H1 (cell line): ENCODE measurements at regions not wholly inside any gene's neighbourhood (a gene's known extent, or its start where the extent isn't known, plus 50 kb on each side); places are given as distances from the start of the nearest gene placed in this dataset.

Source experiments
- CTCF ChIA-PET: fragments of 300-600 bp; sonication (Branson Sonifier 250); formaldehyde crosslinking; loops from one replicate; lab custom pipeline; 2021; ENCODE audit not compliant: partially characterized antibody; lab: Charles Lee
- POLR2A ChIA-PET: fragments of 300-600 bp; sonication (Branson Sonifier 250); formaldehyde crosslinking; loops from one replicate; lab custom pipeline; 2021; ENCODE audit warnings: inconsistent platforms; ENCODE audit not compliant: partially characterized antibody; lab: Charles Lee
- DNase-seq, 2 experiments: peaks; one replicate each; pipeline versions ENCODE4 v3.0.0 to v3.0.0-alpha.2; 2010 to 2022; ENCODE audit warnings: low spot score in 2 of 2, low read depth in 1 of 2, mixed read lengths in 1 of 2
- FAIRE-seq: peaks from 2 replicates; lab custom pipeline; 2011; peaks lifted over from hg19 to GRCh38; lab: Jason Lieb, UNC
- H2AFZ ChIP-seq: 2 replicates; pipeline ENCODE4 v1.8.1; 2012; ENCODE audit warnings: low read length, inconsistent platforms
- H2AK5ac ChIP-seq: 2 replicates; pipeline ENCODE4 v1.6.1; 2013; ENCODE audit warnings: low read depth, low read length
- H2BK120ac ChIP-seq: replicated peaks from 2 replicates; pipeline ENCODE3; 2013; ENCODE audit warnings: low read depth, low read length, inconsistent platforms
- H2BK12ac ChIP-seq: 2 replicates; pipeline ENCODE4 v1.6.1; 2013; ENCODE audit warnings: low read depth, low read length
- H2BK15ac ChIP-seq: 2 replicates; pipeline ENCODE4 v1.6.1; 2013; ENCODE audit warnings: low read length
- H2BK20ac ChIP-seq: 2 replicates; pipeline ENCODE4 v1.6.1; 2013; ENCODE audit warnings: low read length
- H2BK5ac ChIP-seq: 2 replicates; pipeline ENCODE4 v1.6.1; 2013; ENCODE audit warnings: low read depth, low read length
- H3K14ac ChIP-seq: 2 replicates; pipeline ENCODE4 v1.6.1; 2013; ENCODE audit warnings: inconsistent platforms; ENCODE audit not compliant: insufficient read length
- H3K18ac ChIP-seq: 2 replicates; pipeline ENCODE4 v1.6.1; 2013; ENCODE audit warnings: low read length; ENCODE audit errors: extremely low read depth
- H3K23ac ChIP-seq: 2 replicates; pipeline ENCODE4 v1.6.1; 2013; ENCODE audit warnings: inconsistent platforms; ENCODE audit not compliant: insufficient read length
- H3K23me2 ChIP-seq: 2 replicates; pipeline ENCODE4 v1.6.1; 2013; ENCODE audit warnings: low read depth, low read length
- H3K27ac ChIP-seq: 2 replicates; pipeline ENCODE4 v1.6.1; 2011; ENCODE audit warnings: low read depth, low read length, inconsistent platforms
- H3K27me3 ChIP-seq, 4 experiments: replicated peaks in 1 of 4; 1 replicate in 1 of 4; 2 replicates in 3 of 4; pipeline versions ENCODE4 v1.6.1 to v1.8.1; 2011 to 2013; ENCODE audit warnings: low read length in 3 of 4, mild to moderate bottlenecking in 3 of 4, inconsistent platforms in 2 of 4, mixed read lengths in 2 of 4, moderate library complexity in 1 of 4; ENCODE audit not compliant: control insufficient read depth in 3 of 4, insufficient read depth in 3 of 4; ENCODE audit errors: extremely low read depth in 1 of 4
- H3K36me3 ChIP-seq, 4 experiments: 2 replicates each; pipeline versions ENCODE4 v1.6.1 to v1.8.1; 2011 to 2013; ENCODE audit warnings: mild to moderate bottlenecking in 4 of 4, low read length in 3 of 4, moderate library complexity in 2 of 4, control low read depth in 1 of 4, inconsistent platforms in 1 of 4; ENCODE audit not compliant: insufficient read depth in 4 of 4, control insufficient read depth in 2 of 4
- H3K4ac ChIP-seq: replicated peaks from 2 replicates; pipeline ENCODE3; 2013; ENCODE audit warnings: low read length, low read depth, mixed read lengths, inconsistent platforms; ENCODE audit not compliant: insufficient read length
- H3K4me1 ChIP-seq, 4 experiments: replicated peaks in 1 of 4; 1 replicate in 1 of 4; 2 replicates in 3 of 4; pipeline versions ENCODE4 v1.6.1 to v1.8.1; 2011 to 2013; ENCODE audit warnings: low read length in 3 of 4, inconsistent platforms in 2 of 4, mixed read lengths in 1 of 4; ENCODE audit not compliant: insufficient read depth in 4 of 4, control insufficient read depth in 3 of 4
- H3K4me2 ChIP-seq, 2 experiments: 2 replicates each; pipeline versions ENCODE4 v1.6.1 to v1.8.1; 2011 to 2013; ENCODE audit warnings: low read depth in 2 of 2, low read length in 2 of 2, control low read depth in 1 of 2, inconsistent platforms in 1 of 2, mild to moderate bottlenecking in 1 of 2; ENCODE audit not compliant: insufficient read depth in 1 of 2
- H3K4me3 ChIP-seq, 4 experiments: fragments of 200-600, 300-600 bp in 1 of 4; sonication (generic), shearing (Covaris generic), sonication (Bioruptor Twin) in 1 of 4; 2 replicates each; pipeline versions ENCODE4 v1.5.1 to v1.8.1; 2011 to 2016; ENCODE audit warnings: low read length in 4 of 4, low read depth in 3 of 4, control low read depth in 2 of 4, inconsistent platforms in 2 of 4, mild to moderate bottlenecking in 2 of 4, mixed read lengths in 1 of 4, moderate library complexity in 1 of 4; ENCODE audit not compliant: insufficient read depth in 2 of 4; ENCODE audit errors: extremely low read depth in 1 of 4
- H3K56ac ChIP-seq: replicated peaks from 2 replicates; pipeline ENCODE3; 2013; ENCODE audit warnings: low read depth, mild to moderate bottlenecking, mixed read lengths, low read length, inconsistent platforms; ENCODE audit not compliant: insufficient read length
- H3K79me1 ChIP-seq: 2 replicates; pipeline ENCODE4 v1.6.1; 2013; ENCODE audit warnings: low read depth, low read length, control low read depth
- H3K79me2 ChIP-seq, 2 experiments: 2 replicates each; pipeline versions ENCODE4 v1.6.1 to v1.8.1; 2012 to 2013; ENCODE audit warnings: low read length in 2 of 2, mild to moderate bottlenecking in 2 of 2, inconsistent platforms in 1 of 2; ENCODE audit not compliant: insufficient read depth in 2 of 2, control insufficient read depth in 1 of 2
- H3K9ac ChIP-seq, 4 experiments: replicated peaks in 1 of 4; 1 replicate in 1 of 4; 2 replicates in 3 of 4; pipeline versions ENCODE4 v1.6.1 to v1.8.1; 2011 to 2013; ENCODE audit warnings: low read depth in 3 of 4, low read length in 3 of 4, control low read depth in 2 of 4, mild to moderate bottlenecking in 2 of 4, moderate library complexity in 2 of 4, inconsistent platforms in 1 of 4; ENCODE audit errors: extremely low read depth in 1 of 4
- H3K9me3 ChIP-seq, 2 experiments: 2 replicates each; pipeline versions ENCODE4 v1.6.1 to v1.8.1; 2012 to 2013; ENCODE audit warnings: mild to moderate bottlenecking in 2 of 2, moderate library complexity in 2 of 2, control low read depth in 1 of 2, inconsistent platforms in 1 of 2, low read depth in 1 of 2, low read length in 1 of 2, mixed read lengths in 1 of 2; ENCODE audit not compliant: insufficient read depth in 2 of 2
- H4K20me1 ChIP-seq, 2 experiments: replicated peaks in 1 of 2; 2 replicates each; pipeline versions ENCODE3 to v1.8.1; 2011 to 2013; ENCODE audit warnings: inconsistent platforms in 2 of 2, low read length in 2 of 2, mild to moderate bottlenecking in 1 of 2; ENCODE audit not compliant: insufficient read depth in 2 of 2, control insufficient read depth in 1 of 2
- H4K5ac ChIP-seq: 2 replicates; pipeline ENCODE4 v1.6.1; 2013; ENCODE audit warnings: low read length, low read depth, mixed read lengths, inconsistent platforms; ENCODE audit not compliant: insufficient read length
- H4K8ac ChIP-seq: 2 replicates; pipeline ENCODE4 v1.8.0; 2013; ENCODE audit warnings: mild to moderate bottlenecking, moderate library complexity, low read length, inconsistent platforms; ENCODE audit not compliant: insufficient read depth; ENCODE audit errors: extremely low read depth
- H4K91ac ChIP-seq: replicated peaks from 2 replicates; pipeline ENCODE3; 2013; ENCODE audit warnings: low read length, mixed read lengths, inconsistent platforms; ENCODE audit not compliant: insufficient read length
- CEBPB ChIP-seq: IDR thresholded peaks from 2 replicates; pipeline ENCODE4 v1.6.1; 2012; ENCODE audit warnings: low read depth, low read length
- GTF2F1 ChIP-seq: IDR thresholded peaks from 2 replicates; pipeline ENCODE4 v1.6.1; 2012; ENCODE audit warnings: low read depth, low read length, improper control_type of control experiment, borderline replicate concordance
- JUN ChIP-seq: IDR thresholded peaks from 2 replicates; pipeline ENCODE4 v1.6.1; 2011; ENCODE audit warnings: low read depth, mild to moderate bottlenecking, improper control_type of control experiment, low read length
- POLR2AphosphoS5 ChIP-seq: IDR thresholded peaks from 2 replicates; pipeline ENCODE4 v1.6.1; 2011; ENCODE audit warnings: low read depth, low read length
- RAD21 ChIP-seq, 2 experiments: IDR thresholded peaks in 1 of 2; conservative IDR thresholded peaks in 1 of 2; 2 replicates each; pipeline ENCODE4 v1.6.1; 2011; ENCODE audit warnings: low read depth in 2 of 2, low read length in 2 of 2, improper control_type of control experiment in 1 of 2, inconsistent platforms in 1 of 2, mild to moderate bottlenecking in 1 of 2, moderate library complexity in 1 of 2
- RBBP5 ChIP-seq: IDR thresholded peaks from 2 replicates; pipeline ENCODE4 v1.7.1; 2012; ENCODE audit warnings: low read depth, mild to moderate bottlenecking, inconsistent platforms, low read length, moderate library complexity, borderline replicate concordance
- RNF2 ChIP-seq: fragments of 200-900, 300-1000 bp; sonication (generic); IDR thresholded peaks from 2 replicates; pipeline ENCODE4 v1.7.1; 2016; ENCODE audit warnings: borderline replicate concordance, low read depth, mild to moderate bottlenecking, antibody characterized with exemption, low read length; ENCODE audit not compliant: poor library complexity, severe bottlenecking; ENCODE audit errors: missing control alignments
- RXRA ChIP-seq: IDR thresholded peaks from 2 replicates; pipeline ENCODE4 v1.6.1; 2011; ENCODE audit warnings: low read depth, mild to moderate bottlenecking, low read length, moderate library complexity; ENCODE audit not compliant: insufficient read depth
- SP4 ChIP-seq: IDR thresholded peaks from 2 replicates; pipeline ENCODE4 v1.6.1; 2012; ENCODE audit warnings: low read length, inconsistent platforms
- WGBS, 2 experiments: shearing (Covaris generic) in 1 of 2; methylation state at CpG; one replicate each; pipeline versions ENCODE4 v1.1.6 to v1.1.7; 2013 to 2015; ENCODE audit warnings: low lambda C conversion rate in 2 of 2, mixed read lengths in 2 of 2, inconsistent platforms in 1 of 2, low coverage in 1 of 2, missing lambda C conversion rate in 1 of 2; ENCODE audit not compliant: insufficient replicate concordance in 2 of 2, insufficient coverage in 1 of 2, insufficient read length in 1 of 2; ENCODE audit errors: extremely low coverage in 1 of 2, missing lambda C conversion rate in 1 of 2; 5-methylcytosine and 5-hydroxymethylcytosine counted together

GRCh38 chr6:73989428-73989827 lies 293.4 kb downstream of the CD109 start:
- DNase-seq (no peak), FAIRE-seq (no peak)
- no peak overlapping the region for H4K8ac ChIP-seq
- no peak overlapping the region for H2AFZ ChIP-seq
- POLR2A ChIA-PET = no interaction called here
- no peak overlapping the region for H3K4me2 ChIP-seq
- H2BK15ac ChIP-seq = no peak overlapping the region
- H3K18ac ChIP-seq = no peak overlapping the region
- peaks cover 0 to 5% of the 10 kb centered on the region in 2 experiments; a peak in 1 of 4 replicates for H3K9me3 ChIP-seq
- H3K4me1 ChIP-seq = no peaks in the 10 kb centered on the region
- no peaks in the 10 kb centered on the region for H3K79me2 ChIP-seq
- no peak overlapping the region for H3K27ac ChIP-seq
- no peak overlapping the region for H3K4me3 ChIP-seq
- no peak overlapping the region for H3K9ac ChIP-seq
- H3K23ac ChIP-seq = no peak overlapping the region
- no peak overlapping the region for H2BK120ac ChIP-seq
- no peak overlapping the region for H2BK12ac ChIP-seq
- H3K36me3 ChIP-seq = no peaks in the 10 kb centered on the region
- H4K20me1 ChIP-seq = no peaks in the 10 kb centered on the region
- H3K23me2 ChIP-seq = no peaks in the 10 kb centered on the region
- CTCF ChIA-PET = interaction anchor here (1.2 to 3.3 kb wide), 3 partner anchors 9 to 47 kb away, joined by 3 to 14 read pairs (median 4); no protein-coding TSS in a partner anchor
- no peak overlapping the region for H3K56ac ChIP-seq
- no peak overlapping the region for H2AK5ac ChIP-seq
- no peaks in the 10 kb centered on the region for H3K79me1 ChIP-seq
- no peak overlapping the region for H2BK5ac ChIP-seq
- 82% methylated on average over 3 of the region's 3 CpGs; no CpG with 5 or more reads in 1 of the 2 experiments for WGBS, 2 experiments
- H3K4ac ChIP-seq = no peak overlapping the region
- TF ChIP-seq RNF2 (no peak), CEBPB (no peak), GTF2F1 (no peak), JUN (no peak), RXRA (no peak), RBBP5 (no peak), RAD21 (IDR thresholded peaks at IDR 0.05 in 1 of 2, conservative IDR thresholded peaks at IDR 0.05 in 1 of 2; ENCODE audit: low read depth in 2 of 2, low read length in 2 of 2) (no peak), POLR2AphosphoS5 (no peak), SP4 (no peak)
- H4K5ac ChIP-seq = no peak overlapping the region
- H3K27me3 ChIP-seq = peaks cover 0 to 1% (median 0%) of the 10 kb centered on the region in 4 experiments; a peak in 1 of 7 replicates
- no peak overlapping the region for H3K14ac ChIP-seq
- H2BK20ac ChIP-seq = no peak overlapping the region
- no peak overlapping the region for H4K91ac ChIP-seq
